Bronchial epithelial cell (primary cell): ENCODE measurements at regions not wholly inside any gene's neighbourhood (a gene's known extent, or its start where the extent isn't known, plus 50 kb on each side); places are given as distances from the start of the nearest gene placed in this dataset.

Experiments
- DNase-seq: peaks from one replicate; pipeline ENCODE4 v3.0.0-alpha.2; 2010; ENCODE audit warnings: low read depth
- FAIRE-seq: peaks from 2 replicates; lab custom pipeline; 2011; peaks lifted over from hg19 to GRCh38; lab: Jason Lieb, UNC
- H3K27me3 ChIP-seq: 2 replicates; pipeline ENCODE4 v1.5.1; 2011; ENCODE audit warnings: low read length; ENCODE audit not compliant: control insufficient read depth, insufficient read depth
- H3K36me3 ChIP-seq: 2 replicates; pipeline ENCODE4 v1.5.1; 2011; ENCODE audit warnings: low read length; ENCODE audit not compliant: control insufficient read depth, insufficient read depth
- H3K4me3 ChIP-seq: 2 replicates; pipeline ENCODE4 v1.5.1; 2011; ENCODE audit warnings: mild to moderate bottlenecking, low read depth, low read length, control low read depth
- TF ChIP-seq, protein P1 (sequence below): IDR thresholded peaks from 2 replicates; pipeline ENCODE4 v1.5.1; 2011; ENCODE audit warnings: mild to moderate bottlenecking, moderate library complexity, low read length, control low read depth, inconsistent platforms; ENCODE audit not compliant: insufficient read depth, severe bottlenecking

DNA sequence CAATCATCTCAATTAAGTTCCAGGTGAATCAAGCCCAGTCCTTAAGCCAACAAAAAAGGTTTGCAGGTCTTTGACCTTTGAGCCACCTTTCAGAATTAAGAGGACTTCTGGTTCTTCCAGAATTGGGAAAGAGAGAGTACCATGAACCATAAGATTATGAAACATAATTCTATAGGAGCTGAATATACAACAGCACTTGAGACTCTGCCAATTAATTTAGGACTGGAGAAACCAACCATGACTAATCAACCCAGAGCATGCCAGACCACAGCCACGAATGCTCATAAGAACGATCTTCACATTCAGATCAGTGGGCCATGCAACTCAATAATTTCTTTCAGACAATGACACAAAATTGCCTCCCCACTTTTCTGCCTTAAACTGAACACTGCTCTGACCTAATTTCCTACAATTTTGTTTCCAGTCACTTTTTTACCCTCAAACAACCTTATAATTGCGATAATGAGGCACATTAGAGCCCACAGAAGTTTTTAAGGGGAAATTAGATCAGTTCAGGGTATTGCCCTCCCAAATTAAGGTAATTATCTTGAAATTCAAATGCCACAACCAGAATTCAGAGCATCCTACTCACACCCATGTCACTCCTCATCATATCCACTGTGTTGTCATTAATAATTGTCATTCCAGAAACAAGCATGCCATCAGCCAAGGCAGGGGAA is 213.4 kb downstream of the ATPSCKMT start:
- DNase-seq (peak; percentile 77), FAIRE-seq (no peak)
- no peaks in the 10 kb centered on the region for H3K27me3 ChIP-seq
- no peak overlapping the region for H3K4me3 ChIP-seq
- H3K36me3 ChIP-seq: no peaks in the 10 kb centered on the region
- TF ChIP-seq, protein P1, sequence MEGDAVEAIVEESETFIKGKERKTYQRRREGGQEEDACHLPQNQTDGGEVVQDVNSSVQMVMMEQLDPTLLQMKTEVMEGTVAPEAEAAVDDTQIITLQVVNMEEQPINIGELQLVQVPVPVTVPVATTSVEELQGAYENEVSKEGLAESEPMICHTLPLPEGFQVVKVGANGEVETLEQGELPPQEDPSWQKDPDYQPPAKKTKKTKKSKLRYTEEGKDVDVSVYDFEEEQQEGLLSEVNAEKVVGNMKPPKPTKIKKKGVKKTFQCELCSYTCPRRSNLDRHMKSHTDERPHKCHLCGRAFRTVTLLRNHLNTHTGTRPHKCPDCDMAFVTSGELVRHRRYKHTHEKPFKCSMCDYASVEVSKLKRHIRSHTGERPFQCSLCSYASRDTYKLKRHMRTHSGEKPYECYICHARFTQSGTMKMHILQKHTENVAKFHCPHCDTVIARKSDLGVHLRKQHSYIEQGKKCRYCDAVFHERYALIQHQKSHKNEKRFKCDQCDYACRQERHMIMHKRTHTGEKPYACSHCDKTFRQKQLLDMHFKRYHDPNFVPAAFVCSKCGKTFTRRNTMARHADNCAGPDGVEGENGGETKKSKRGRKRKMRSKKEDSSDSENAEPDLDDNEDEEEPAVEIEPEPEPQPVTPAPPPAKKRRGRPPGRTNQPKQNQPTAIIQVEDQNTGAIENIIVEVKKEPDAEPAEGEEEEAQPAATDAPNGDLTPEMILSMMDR: no peak

DNA sequence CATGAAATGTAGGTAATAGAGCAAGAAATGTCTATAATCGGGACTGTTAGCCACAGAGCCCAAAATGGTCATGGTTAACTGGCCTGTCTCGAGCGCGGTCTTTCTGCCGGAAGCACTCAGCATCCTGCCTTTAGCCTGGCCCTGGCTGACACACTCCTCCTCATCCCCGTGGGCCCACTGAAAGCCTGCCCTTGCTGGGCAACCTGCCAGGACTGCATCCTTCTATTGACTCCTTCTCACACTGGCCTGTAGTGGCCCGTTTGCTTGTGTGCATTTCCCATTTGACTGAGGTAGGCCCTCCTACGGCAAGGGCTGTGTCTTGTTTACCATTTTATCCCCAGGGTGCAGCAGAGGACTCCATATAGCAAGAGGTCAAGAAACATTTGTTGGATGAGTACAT is 215.7 kb downstream of the ATPSCKMT start:
- H3K36me3 ChIP-seq: no peaks in the 10 kb centered on the region
- no peak for FAIRE-seq
- H3K27me3 ChIP-seq: no peaks in the 10 kb centered on the region
- peak; percentile 28 for DNase-seq
- H3K4me3 ChIP-seq: no peak overlapping the region
- TF ChIP-seq, protein P1: no peak

DNA sequence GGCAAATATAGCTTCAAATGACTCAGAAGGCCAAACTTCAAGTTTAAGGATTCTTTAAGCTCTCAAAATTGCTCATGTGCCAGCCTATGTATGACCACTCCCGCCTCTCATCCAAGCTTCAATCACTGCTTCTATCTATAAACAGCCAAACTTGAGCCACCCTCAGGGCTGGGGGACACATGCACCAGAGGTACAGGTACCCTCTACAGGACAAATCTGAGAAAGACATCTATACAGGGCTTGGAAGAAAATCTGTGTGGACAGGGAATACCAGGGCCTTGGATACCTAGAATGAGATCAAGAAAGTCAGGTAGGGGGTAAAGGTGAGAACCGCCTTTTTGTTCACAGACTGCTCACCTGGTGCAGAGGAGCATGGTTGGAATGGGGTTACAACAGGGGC is 217.9 kb downstream of the ATPSCKMT start:
- H3K4me3 ChIP-seq: no peak overlapping the region
- no peak for FAIRE-seq
- no peaks in the 10 kb centered on the region for H3K36me3 ChIP-seq
- no peak for DNase-seq
- H3K27me3 ChIP-seq: no peaks in the 10 kb centered on the region
- TF ChIP-seq, protein P1: no peak

DNA sequence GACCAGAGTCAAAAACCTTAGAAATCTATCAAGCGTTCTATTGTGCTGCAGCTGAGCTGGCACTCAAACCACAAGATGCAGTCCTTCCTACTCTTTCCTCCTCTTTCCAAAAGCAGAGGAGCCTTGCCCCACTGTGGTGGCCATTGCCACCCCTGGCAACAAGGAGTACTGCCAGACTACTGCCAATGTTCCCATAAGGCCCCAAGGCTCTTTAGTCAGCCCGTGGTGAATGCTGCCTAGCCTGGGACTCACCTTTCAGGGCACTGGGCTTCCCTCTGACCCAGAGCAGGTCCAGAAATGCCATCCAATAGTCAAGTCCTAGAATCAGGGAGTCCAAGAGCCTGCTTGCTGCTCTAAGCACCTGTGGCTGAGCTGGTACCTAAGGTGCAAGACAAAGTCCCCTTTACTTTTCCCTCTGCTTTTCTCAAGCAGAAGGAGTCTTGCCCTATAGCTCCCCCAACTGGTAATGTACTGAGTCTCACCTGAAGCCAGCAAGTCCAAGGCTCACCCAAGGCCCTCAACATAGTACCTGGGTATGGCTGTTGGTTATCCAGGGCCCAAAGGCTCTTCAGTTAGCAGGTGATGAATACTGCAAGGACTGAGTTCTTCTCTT is 219.4 kb downstream of the ATPSCKMT start:
- FAIRE-seq (no peak), DNase-seq (peak; percentile 66)
- no peak overlapping the region for H3K4me3 ChIP-seq
- no peaks in the 10 kb centered on the region for H3K27me3 ChIP-seq
- TF ChIP-seq, protein P1: peak; percentile 73
- H3K36me3 ChIP-seq: no peaks in the 10 kb centered on the region

DNA sequence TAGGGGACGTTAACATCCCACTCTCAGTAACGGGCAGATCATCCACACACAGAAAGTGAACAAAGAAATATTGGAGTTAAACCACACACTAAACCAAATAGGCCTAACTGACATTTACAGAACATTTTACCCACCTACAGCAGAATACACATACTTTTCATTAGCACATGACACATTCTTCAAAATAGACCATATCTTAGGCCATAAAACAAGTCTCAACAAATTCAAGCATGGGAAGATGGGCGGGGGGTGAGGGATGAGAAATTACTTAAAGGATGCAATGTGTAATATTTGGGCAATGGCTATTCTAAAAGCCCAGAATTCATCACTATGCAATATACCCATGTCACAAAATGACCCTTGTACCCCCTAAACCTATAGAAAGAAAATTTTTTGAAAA is 226.2 kb downstream of the ATPSCKMT start:
- DNase-seq (peak; percentile 84), FAIRE-seq (no peak)

More for the DNA sequence above, 226.2 kb downstream of the ATPSCKMT start:
- no peaks in the 10 kb centered on the region for H3K27me3 ChIP-seq
- H3K4me3 ChIP-seq: no peak overlapping the region
- TF ChIP-seq, protein P1: no peak
- H3K36me3 ChIP-seq: no peaks in the 10 kb centered on the region
